HEK293 (cell line): ENCODE measurements at regions not wholly inside any gene's neighbourhood (a gene's known extent, or its start where the extent isn't known, plus 50 kb on each side); places are given as distances from the start of the nearest gene placed in this dataset.

Experiments used
- KLF1 ChIP-seq: fragments of 450-650 bp; formaldehyde crosslinking; IDR thresholded peaks from 2 replicates; pipeline ENCODE4 v1.5.1; 2016; ENCODE audit warnings: missing biosample characterization, missing genetic modification characterization
- MEIS1 ChIP-seq: sonication (generic); formaldehyde crosslinking; IDR thresholded peaks from 2 replicates; pipeline ENCODE4 v1.8.1; 2022; ENCODE audit warnings: missing genetic modification reagents, mild to moderate bottlenecking, borderline replicate concordance
- PRDM1 ChIP-seq: fragments of 450-650 bp; formaldehyde crosslinking; IDR thresholded peaks from 2 replicates; pipeline ENCODE4; 2016; ENCODE audit warnings: missing biosample characterization, missing genetic modification characterization
- SALL2 ChIP-seq: fragments of 450-650 bp; formaldehyde crosslinking; IDR thresholded peaks from 2 replicates; pipeline ENCODE4 v1.5.0; 2017; ENCODE audit warnings: missing biosample characterization, mild to moderate bottlenecking, missing genetic modification characterization, borderline replicate concordance
- TCF7L2 ChIP-seq: IDR thresholded peaks from 2 replicates; pipeline ENCODE4 v1.6.1; 2011; ENCODE audit warnings: low read depth, mild to moderate bottlenecking, inconsistent platforms, low read length, moderate library complexity, borderline replicate concordance
- ZBTB21 ChIP-seq: fragments of 450-650 bp; formaldehyde crosslinking; IDR thresholded peaks from 2 replicates; pipeline ENCODE4 v1.5.1; 2017; ENCODE audit warnings: missing biosample characterization, missing genetic modification characterization
- ZFHX2 ChIP-seq: fragments of 450-650 bp; formaldehyde crosslinking; conservative IDR thresholded peaks from 2 replicates; pipeline ENCODE4 v1.5.1; 2016; ENCODE audit warnings: missing biosample characterization, missing genetic modification characterization
- ZNF148 ChIP-seq: fragments of 450-650 bp; formaldehyde crosslinking; IDR thresholded peaks from 2 replicates; pipeline ENCODE4 v1.5.0; 2017; ENCODE audit warnings: missing biosample characterization, missing genetic modification characterization, borderline replicate concordance
- ZNF274 ChIP-seq, 2 experiments: fragments of 200-500 bp in 1 of 2; fragments of 450-650 bp in 1 of 2; sonication (Bioruptor generic) in 1 of 2; formaldehyde crosslinking in 1 of 2; IDR thresholded peaks; 2 replicates each; pipeline versions ENCODE4 v1.5.1 to v1.6.1; 2014 to 2016; ENCODE audit warnings: borderline replicate concordance in 1 of 2, inconsistent platforms in 1 of 2, low read length in 1 of 2, missing biosample characterization in 1 of 2, missing genetic modification characterization in 1 of 2
- ZNF510 ChIP-seq: fragments of 450-650 bp; formaldehyde crosslinking; IDR thresholded peaks from 2 replicates; pipeline ENCODE4 v1.5.1; 2018; ENCODE audit warnings: mild to moderate bottlenecking, missing genetic modification characterization, missing biosample characterization; ENCODE audit not compliant: insufficient replicate concordance
- ZNF626 ChIP-seq: fragments of 450-650 bp; sonication (Bioruptor Pico); formaldehyde crosslinking; IDR thresholded peaks from 2 replicates; pipeline ENCODE4 v1.5.1; 2018; ENCODE audit warnings: missing biosample characterization, missing genetic modification characterization, inconsistent platforms
- TF ChIP-seq, protein P1 (sequence below): fragments of 450-650 bp; formaldehyde crosslinking; IDR thresholded peaks from 2 replicates; pipeline ENCODE4 v1.5.1; 2016; ENCODE audit warnings: missing biosample characterization, missing genetic modification characterization
- TF ChIP-seq, protein P2 (sequence below): fragments of 450-650 bp; formaldehyde crosslinking; IDR thresholded peaks from 2 replicates; pipeline ENCODE4 v1.5.1; 2016; ENCODE audit warnings: missing biosample characterization, missing genetic modification characterization

DNA sequence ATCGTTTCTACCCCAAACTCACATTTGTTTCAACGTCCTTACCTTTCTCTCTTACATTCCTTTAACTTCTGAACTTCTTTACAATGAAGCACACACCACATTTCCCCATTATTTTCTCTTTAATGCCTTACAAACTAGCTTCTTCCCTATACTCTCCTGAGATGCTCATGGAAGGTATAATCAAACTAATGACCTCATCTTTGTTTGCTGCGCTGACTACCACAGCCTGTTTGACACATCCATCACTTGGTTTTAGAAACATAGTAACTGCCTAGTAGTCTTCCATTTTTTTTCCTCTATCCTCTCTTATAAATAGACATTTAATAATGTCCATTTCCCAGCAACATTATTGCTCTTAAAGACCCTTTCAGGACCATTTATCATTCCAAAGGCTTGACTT, 230.5 kb upstream of the LRTM1 start:
- TF ChIP-seq, protein P1, sequence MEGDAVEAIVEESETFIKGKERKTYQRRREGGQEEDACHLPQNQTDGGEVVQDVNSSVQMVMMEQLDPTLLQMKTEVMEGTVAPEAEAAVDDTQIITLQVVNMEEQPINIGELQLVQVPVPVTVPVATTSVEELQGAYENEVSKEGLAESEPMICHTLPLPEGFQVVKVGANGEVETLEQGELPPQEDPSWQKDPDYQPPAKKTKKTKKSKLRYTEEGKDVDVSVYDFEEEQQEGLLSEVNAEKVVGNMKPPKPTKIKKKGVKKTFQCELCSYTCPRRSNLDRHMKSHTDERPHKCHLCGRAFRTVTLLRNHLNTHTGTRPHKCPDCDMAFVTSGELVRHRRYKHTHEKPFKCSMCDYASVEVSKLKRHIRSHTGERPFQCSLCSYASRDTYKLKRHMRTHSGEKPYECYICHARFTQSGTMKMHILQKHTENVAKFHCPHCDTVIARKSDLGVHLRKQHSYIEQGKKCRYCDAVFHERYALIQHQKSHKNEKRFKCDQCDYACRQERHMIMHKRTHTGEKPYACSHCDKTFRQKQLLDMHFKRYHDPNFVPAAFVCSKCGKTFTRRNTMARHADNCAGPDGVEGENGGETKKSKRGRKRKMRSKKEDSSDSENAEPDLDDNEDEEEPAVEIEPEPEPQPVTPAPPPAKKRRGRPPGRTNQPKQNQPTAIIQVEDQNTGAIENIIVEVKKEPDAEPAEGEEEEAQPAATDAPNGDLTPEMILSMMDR (tag by site-specific recombination): no peak
- TF ChIP-seq PRDM1 (tag by site-specific recombination) (no peak), ZNF274 (IDR thresholded peaks at IDR 0.05; ENCODE audit: low read length) (no peak), ZNF274 (tag by site-specific recombination; IDR thresholded peaks at IDR 0.05; ENCODE audit: borderline replicate concordance) (no peak), ZFHX2 (no peak), SALL2 (tag by site-specific recombination) (no peak), ZNF510 (tag by site-specific recombination) (no peak), ZBTB21 (tag by site-specific recombination) (no peak), ZNF626 (tag by site-specific recombination) (no peak), KLF1 (tag by site-specific recombination) (no peak), TCF7L2 (no peak), ZNF148 (no peak), MEIS1 (no peak)
- TF ChIP-seq, protein P2, sequence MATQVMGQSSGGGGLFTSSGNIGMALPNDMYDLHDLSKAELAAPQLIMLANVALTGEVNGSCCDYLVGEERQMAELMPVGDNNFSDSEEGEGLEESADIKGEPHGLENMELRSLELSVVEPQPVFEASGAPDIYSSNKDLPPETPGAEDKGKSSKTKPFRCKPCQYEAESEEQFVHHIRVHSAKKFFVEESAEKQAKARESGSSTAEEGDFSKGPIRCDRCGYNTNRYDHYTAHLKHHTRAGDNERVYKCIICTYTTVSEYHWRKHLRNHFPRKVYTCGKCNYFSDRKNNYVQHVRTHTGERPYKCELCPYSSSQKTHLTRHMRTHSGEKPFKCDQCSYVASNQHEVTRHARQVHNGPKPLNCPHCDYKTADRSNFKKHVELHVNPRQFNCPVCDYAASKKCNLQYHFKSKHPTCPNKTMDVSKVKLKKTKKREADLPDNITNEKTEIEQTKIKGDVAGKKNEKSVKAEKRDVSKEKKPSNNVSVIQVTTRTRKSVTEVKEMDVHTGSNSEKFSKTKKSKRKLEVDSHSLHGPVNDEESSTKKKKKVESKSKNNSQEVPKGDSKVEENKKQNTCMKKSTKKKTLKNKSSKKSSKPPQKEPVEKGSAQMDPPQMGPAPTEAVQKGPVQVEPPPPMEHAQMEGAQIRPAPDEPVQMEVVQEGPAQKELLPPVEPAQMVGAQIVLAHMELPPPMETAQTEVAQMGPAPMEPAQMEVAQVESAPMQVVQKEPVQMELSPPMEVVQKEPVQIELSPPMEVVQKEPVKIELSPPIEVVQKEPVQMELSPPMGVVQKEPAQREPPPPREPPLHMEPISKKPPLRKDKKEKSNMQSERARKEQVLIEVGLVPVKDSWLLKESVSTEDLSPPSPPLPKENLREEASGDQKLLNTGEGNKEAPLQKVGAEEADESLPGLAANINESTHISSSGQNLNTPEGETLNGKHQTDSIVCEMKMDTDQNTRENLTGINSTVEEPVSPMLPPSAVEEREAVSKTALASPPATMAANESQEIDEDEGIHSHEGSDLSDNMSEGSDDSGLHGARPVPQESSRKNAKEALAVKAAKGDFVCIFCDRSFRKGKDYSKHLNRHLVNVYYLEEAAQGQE (tag by site-specific recombination): no peak
